ENCODE measurements at regions not wholly inside any gene's neighbourhood (a gene's known extent, or its start where the extent isn't known, plus 50 kb on each side); places are given as distances from the start of the nearest gene placed in this dataset.

DNA sequence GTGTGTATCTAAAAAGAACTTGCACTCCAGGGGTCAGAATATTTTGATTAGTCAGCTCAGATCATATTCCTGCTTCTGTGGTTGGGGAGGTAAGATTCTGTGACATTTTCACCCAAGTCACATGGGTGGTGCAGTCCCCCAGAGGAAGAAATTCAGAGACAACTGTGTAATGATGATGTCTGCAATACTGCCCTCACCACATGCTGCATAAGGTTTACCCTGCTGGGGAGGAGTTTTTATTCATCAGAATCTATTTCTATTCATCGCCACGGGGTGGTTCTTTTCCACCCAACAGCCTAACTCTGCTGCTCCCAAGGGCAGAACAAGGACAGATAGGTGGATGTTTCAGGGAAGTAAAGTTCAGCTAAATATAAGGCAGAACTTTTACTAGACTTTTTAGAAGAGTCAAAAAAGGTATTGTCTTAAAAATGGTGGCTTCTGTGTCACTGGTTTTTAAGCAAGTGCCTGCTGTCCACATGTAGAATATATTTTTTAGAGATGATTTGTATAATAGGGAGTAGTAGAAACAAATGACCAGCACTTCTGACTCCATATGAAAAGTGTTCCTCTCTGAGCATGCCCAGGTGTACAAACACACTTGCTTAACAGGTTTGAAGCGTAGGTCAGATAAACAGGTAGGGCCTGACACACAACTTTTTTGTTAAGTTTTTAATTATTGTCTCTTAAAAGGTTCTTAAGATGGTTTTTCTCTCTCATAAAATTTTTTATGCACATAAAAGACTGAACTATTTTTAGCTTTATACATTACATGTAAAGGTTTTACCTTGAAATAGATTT, 352.7 kb downstream of the LRRC70 start:
- TF ChIP-seq, protein P1, sequence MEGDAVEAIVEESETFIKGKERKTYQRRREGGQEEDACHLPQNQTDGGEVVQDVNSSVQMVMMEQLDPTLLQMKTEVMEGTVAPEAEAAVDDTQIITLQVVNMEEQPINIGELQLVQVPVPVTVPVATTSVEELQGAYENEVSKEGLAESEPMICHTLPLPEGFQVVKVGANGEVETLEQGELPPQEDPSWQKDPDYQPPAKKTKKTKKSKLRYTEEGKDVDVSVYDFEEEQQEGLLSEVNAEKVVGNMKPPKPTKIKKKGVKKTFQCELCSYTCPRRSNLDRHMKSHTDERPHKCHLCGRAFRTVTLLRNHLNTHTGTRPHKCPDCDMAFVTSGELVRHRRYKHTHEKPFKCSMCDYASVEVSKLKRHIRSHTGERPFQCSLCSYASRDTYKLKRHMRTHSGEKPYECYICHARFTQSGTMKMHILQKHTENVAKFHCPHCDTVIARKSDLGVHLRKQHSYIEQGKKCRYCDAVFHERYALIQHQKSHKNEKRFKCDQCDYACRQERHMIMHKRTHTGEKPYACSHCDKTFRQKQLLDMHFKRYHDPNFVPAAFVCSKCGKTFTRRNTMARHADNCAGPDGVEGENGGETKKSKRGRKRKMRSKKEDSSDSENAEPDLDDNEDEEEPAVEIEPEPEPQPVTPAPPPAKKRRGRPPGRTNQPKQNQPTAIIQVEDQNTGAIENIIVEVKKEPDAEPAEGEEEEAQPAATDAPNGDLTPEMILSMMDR (IDR thresholded peaks at IDR 0.05; ENCODE audit: control extremely low read depth in 1 of 3, insufficient read depth in 1 of 3, low read depth in 1 of 3, low read length in 3 of 3) = no peak
- TF ChIP-seq CREB1 (IDR thresholded peaks at IDR 0.05) = no peak
- no peak for TF ChIP-seq EP300 (IDR thresholded peaks at IDR 0.05; ENCODE audit: borderline replicate concordance in 1 of 2, low read depth in 2 of 2, low read length in 2 of 2)

Measured in H1 (cell line).